Endothelial cell of umbilical vein (primary cell): ENCODE measurements at regions not wholly inside any gene's neighbourhood (a gene's known extent, or its start where the extent isn't known, plus 50 kb on each side); places are given as distances from the start of the nearest gene placed in this dataset.

ENCODE experiments used
- BruUV-seq: library from RNA; stranded (reverse); fragments of 400-500 nt; replicated peaks from 2 replicates; lab custom pipeline; 2021; lab: Mats Ljungman, UMichigan
- CTCF ChIA-PET: fragments of 300-600, 350-600 bp; sonication (Branson Sonifier 250); formaldehyde crosslinking; loops from one replicate; lab custom pipeline; 2021; ENCODE audit warnings: antibody characterized with exemption, inconsistent platforms; lab: Charles Lee
- POLR2A ChIA-PET: fragments of 300-600, 350-600 bp; sonication (Branson Sonifier 250); formaldehyde crosslinking; loops from one replicate; lab custom pipeline; 2021; ENCODE audit warnings: antibody characterized with exemption, inconsistent platforms; lab: Charles Lee
- DNase-seq: peaks from one replicate; pipeline ENCODE4 v3.0.0-alpha.2; 2011; ENCODE audit warnings: low read depth, low spot score
- FAIRE-seq: peaks from 2 replicates; lab custom pipeline; 2011; peaks lifted over from hg19 to GRCh38; lab: Jason Lieb, UNC
- H2AFZ ChIP-seq: 2 replicates; pipeline ENCODE4 v1.6.0; 2012; ENCODE audit warnings: low read depth, low read length, control low read depth, inconsistent platforms
- H3K27ac ChIP-seq: 2 replicates; pipeline ENCODE4 v1.5.1; 2011; ENCODE audit warnings: low read depth, mild to moderate bottlenecking, control low read depth, low read length, moderate library complexity; ENCODE audit not compliant: insufficient read depth
- H3K27me3 ChIP-seq, 2 experiments: 2 replicates each; pipeline versions ENCODE4 v1.6.0 to v1.6.1; 2011; ENCODE audit warnings: low read length in 2 of 2, mixed read lengths in 1 of 2; ENCODE audit not compliant: control insufficient read depth in 2 of 2, insufficient read depth in 2 of 2
- H3K36me3 ChIP-seq, 2 experiments: 2 replicates in 1 of 2; 3 replicates in 1 of 2; pipeline ENCODE4 v1.5.1; 2011; ENCODE audit warnings: low read length in 2 of 2, mild to moderate bottlenecking in 1 of 2, moderate library complexity in 1 of 2; ENCODE audit not compliant: control insufficient read depth in 2 of 2, insufficient read depth in 2 of 2; ENCODE audit errors: extremely low read depth in 1 of 2
- H3K4me1 ChIP-seq: 3 replicates; pipeline ENCODE4 v1.5.1; 2011; ENCODE audit warnings: mild to moderate bottlenecking, low read length; ENCODE audit not compliant: control insufficient read depth, insufficient read depth; ENCODE audit errors: extremely low read depth
- H3K4me2 ChIP-seq: 2 replicates; pipeline ENCODE4 v1.6.1; 2011; ENCODE audit warnings: low read length, control low read depth, mixed read lengths; ENCODE audit not compliant: insufficient read depth
- H3K4me3 ChIP-seq, 3 experiments: fragments of 200-600 bp in 1 of 3; sonication (generic), shearing (Covaris generic) in 1 of 3; replicated peaks in 1 of 3; 2 replicates each; pipeline ENCODE4 v1.5.1; 2011 to 2016; ENCODE audit warnings: control low read depth in 3 of 3, low read length in 3 of 3, mild to moderate bottlenecking in 2 of 3, inconsistent platforms in 1 of 3, low read depth in 1 of 3, moderate library complexity in 1 of 3; ENCODE audit not compliant: insufficient read depth in 1 of 3
- H3K79me2 ChIP-seq: 2 replicates; pipeline ENCODE4 v1.6.0; 2012; ENCODE audit warnings: low read length, inconsistent platforms; ENCODE audit not compliant: control insufficient read depth, insufficient read depth
- H3K9ac ChIP-seq: replicated peaks from 2 replicates; pipeline ENCODE3; 2011; ENCODE audit warnings: low read length, control low read depth; ENCODE audit not compliant: insufficient read depth; ENCODE audit errors: extremely low read depth
- H3K9me1 ChIP-seq: replicated peaks from 3 replicates; pipeline ENCODE4 v1.6.0; 2011; ENCODE audit warnings: mild to moderate bottlenecking, low read length; ENCODE audit not compliant: control insufficient read depth, insufficient read depth; ENCODE audit errors: extremely low read depth
- H3K9me3 ChIP-seq: replicated peaks from 2 replicates; pipeline ENCODE4 v1.5.1; 2012; ENCODE audit warnings: low read length, inconsistent platforms; ENCODE audit not compliant: control insufficient read depth, insufficient read depth
- H4K20me1 ChIP-seq: replicated peaks from 2 replicates; pipeline ENCODE3; 2011; ENCODE audit warnings: mild to moderate bottlenecking, low read length; ENCODE audit not compliant: control insufficient read depth, insufficient read depth; ENCODE audit errors: extremely low read depth
- CTCF ChIP-seq, 2 donors: IDR thresholded peaks; 1 replicate in 1 of 2; 2 replicates in 1 of 2; pipeline ENCODE4 v1.5.1; 2011; ENCODE audit warnings: low read length in 2 of 2, mild to moderate bottlenecking in 2 of 2, moderate library complexity in 2 of 2, control low read depth in 1 of 2, inconsistent platforms in 1 of 2, low read depth in 1 of 2; ENCODE audit not compliant: insufficient read depth in 1 of 2; ENCODE audit errors: extremely low read depth in 1 of 2
- EZH2 ChIP-seq: IDR thresholded peaks from 2 replicates; pipeline ENCODE4 v1.6.1; 2012; ENCODE audit warnings: borderline replicate concordance, low read depth, mild to moderate bottlenecking, moderate library complexity, low read length, inconsistent platforms; ENCODE audit not compliant: severe bottlenecking
- FOS ChIP-seq: IDR thresholded peaks from 2 replicates; pipeline ENCODE4 v1.6.1; 2011; ENCODE audit warnings: mild to moderate bottlenecking, low read length, moderate library complexity, borderline replicate concordance; ENCODE audit not compliant: insufficient read depth
- GATA2 ChIP-seq: IDR thresholded peaks from 2 replicates; pipeline ENCODE4 v1.7.0; 2011; ENCODE audit warnings: low read depth, mild to moderate bottlenecking, moderate library complexity, mixed read lengths, low read length; ENCODE audit not compliant: insufficient read length, insufficient read depth
- JUN ChIP-seq: IDR thresholded peaks from 2 replicates; pipeline ENCODE4 v1.6.1; 2011; ENCODE audit warnings: borderline replicate concordance, low read depth; ENCODE audit not compliant: insufficient read length, insufficient read depth
- MAX ChIP-seq: IDR thresholded peaks from 2 replicates; pipeline ENCODE4 v1.6.1; 2011; ENCODE audit not compliant: insufficient read depth, insufficient read length
- MYC ChIP-seq: IDR thresholded peaks from one replicate; pipeline ENCODE4 v1.6.1; 2011; ENCODE audit warnings: mild to moderate bottlenecking, low read depth, low read length
- POLR2A ChIP-seq: IDR thresholded peaks from 2 replicates; pipeline ENCODE4 v1.6.1; 2012; ENCODE audit warnings: low read depth, mild to moderate bottlenecking, control low read depth, low read length
- POLR2AphosphoS5 ChIP-seq: IDR thresholded peaks from 2 replicates; pipeline ENCODE4 v1.6.1; 2012; ENCODE audit warnings: low read depth, mild to moderate bottlenecking, control low read depth, low read length, moderate library complexity; ENCODE audit not compliant: insufficient read depth
- dilution Hi-C: fragments of 300-500 bp; cut with MboI; formaldehyde crosslinking; loops from one replicate; pipeline ENCODE4 v1.15.0; 2019; ENCODE audit warnings: low sequenced_read_pairs; ENCODE audit not compliant: extremely low pct_ligation_motif_present
- intact Hi-C: fragments of 100-400 bp; cut with micrococcal nuclease; formaldehyde crosslinking; loops from one replicate; pipeline ENCODE4 v1.10.0; 2022

GRCh38 chr11:119512369-119512768 lies 89.4 kb upstream of the THY1 start:
- H3K9ac ChIP-seq = no peak overlapping the region
- H3K27ac ChIP-seq = no peak overlapping the region
- intact Hi-C loops = no loop called here
- no peak overlapping the region for H2AFZ ChIP-seq
- CTCF ChIA-PET = interaction anchor here (1.0 kb wide), 1 partner anchor 20 kb away, joined by 3 read pairs; no protein-coding TSS in a partner anchor
- POLR2A ChIA-PET = no interaction called here
- H3K4me1 ChIP-seq = no peaks in the 10 kb centered on the region
- no TSS peak for BruUV-seq
- H3K4me2 ChIP-seq = no peak overlapping the region
- FAIRE-seq (no peak), DNase-seq (no peak)
- dilution Hi-C loops = no loop called here
- H3K79me2 ChIP-seq = no peaks in the 10 kb centered on the region
- H3K27me3 ChIP-seq = peaks cover 0 to 2% of the 10 kb centered on the region in 2 experiments
- H3K9me3 ChIP-seq = no peaks in the 10 kb centered on the region
- H4K20me1 ChIP-seq = no peaks in the 10 kb centered on the region
- TF ChIP-seq MYC = no peak
- TF ChIP-seq JUN = no peak
- no peak for TF ChIP-seq FOS
- no peak for TF ChIP-seq POLR2AphosphoS5
- no peak for TF ChIP-seq EZH2
- no peak for TF ChIP-seq POLR2A
- no peak for TF ChIP-seq MAX
- TF ChIP-seq GATA2 = no peak
- TF ChIP-seq CTCF (IDR thresholded peaks at IDR 0.05; ENCODE audit: extremely low read depth in 1 of 2, insufficient read depth in 1 of 2, low read depth in 1 of 2, low read length in 2 of 2) = no peak
- H3K9me1 ChIP-seq = no peaks in the 10 kb centered on the region
- no peaks in the 10 kb centered on the region for H3K36me3 ChIP-seq
- no peak overlapping the region for H3K4me3 ChIP-seq
